ENCODE measurements at regions not wholly inside any gene's neighbourhood (a gene's known extent, or its start where the extent isn't known, plus 50 kb on each side); places are given as distances from the start of the nearest gene placed in this dataset.

DNA sequence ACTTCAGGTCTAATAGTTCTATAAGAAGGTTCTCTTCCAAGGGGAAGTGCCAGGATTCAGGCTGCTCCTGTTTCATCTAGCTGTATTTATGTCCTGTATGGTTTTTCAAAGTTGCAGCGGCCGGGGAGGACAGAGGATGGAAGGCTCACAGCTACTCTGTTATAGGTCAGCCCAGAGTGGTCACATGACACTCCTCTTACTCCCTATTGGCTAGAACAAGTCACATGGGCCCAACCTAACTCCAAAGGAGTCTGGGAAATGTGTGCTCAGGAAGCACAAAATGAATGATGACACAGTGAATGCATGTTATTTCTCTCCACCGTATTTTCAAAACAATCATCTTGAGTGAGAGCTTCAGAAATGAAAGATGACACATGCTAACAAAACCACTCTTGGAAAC, 645.1 kb upstream of the RBFOX1 start:
- TF ChIP-seq, protein P1, sequence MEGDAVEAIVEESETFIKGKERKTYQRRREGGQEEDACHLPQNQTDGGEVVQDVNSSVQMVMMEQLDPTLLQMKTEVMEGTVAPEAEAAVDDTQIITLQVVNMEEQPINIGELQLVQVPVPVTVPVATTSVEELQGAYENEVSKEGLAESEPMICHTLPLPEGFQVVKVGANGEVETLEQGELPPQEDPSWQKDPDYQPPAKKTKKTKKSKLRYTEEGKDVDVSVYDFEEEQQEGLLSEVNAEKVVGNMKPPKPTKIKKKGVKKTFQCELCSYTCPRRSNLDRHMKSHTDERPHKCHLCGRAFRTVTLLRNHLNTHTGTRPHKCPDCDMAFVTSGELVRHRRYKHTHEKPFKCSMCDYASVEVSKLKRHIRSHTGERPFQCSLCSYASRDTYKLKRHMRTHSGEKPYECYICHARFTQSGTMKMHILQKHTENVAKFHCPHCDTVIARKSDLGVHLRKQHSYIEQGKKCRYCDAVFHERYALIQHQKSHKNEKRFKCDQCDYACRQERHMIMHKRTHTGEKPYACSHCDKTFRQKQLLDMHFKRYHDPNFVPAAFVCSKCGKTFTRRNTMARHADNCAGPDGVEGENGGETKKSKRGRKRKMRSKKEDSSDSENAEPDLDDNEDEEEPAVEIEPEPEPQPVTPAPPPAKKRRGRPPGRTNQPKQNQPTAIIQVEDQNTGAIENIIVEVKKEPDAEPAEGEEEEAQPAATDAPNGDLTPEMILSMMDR (IDR thresholded peaks at IDR 0.05; ENCODE audit: unreplicated experiment) = no peak
- CTCF ChIA-PET = no interaction called here
- DNase-seq = no peak
- no peaks in the 10 kb centered on the region for H3K27me3 Mint-ChIP-seq (ENCODE audit: unreplicated experiment)
- no TSS peak for BruUV-seq (replicated peaks)
- H3K4me1 Mint-ChIP-seq (ENCODE audit: low read depth, unreplicated experiment) = no peaks in the 10 kb centered on the region
- no peak overlapping the region for H3K27ac Mint-ChIP-seq (ENCODE audit: unreplicated experiment)
- H3K9me3 Mint-ChIP-seq (ENCODE audit: low read depth, unreplicated experiment) = peaks cover 5% of the 10 kb centered on the region
- H3K4me3 Mint-ChIP-seq (ENCODE audit: low read depth, unreplicated experiment) = no peak overlapping the region
- intact Hi-C loops (cut with micrococcal nuclease; ENCODE audit: unreplicated experiment) = no loop called here
- H3K36me3 Mint-ChIP-seq (ENCODE audit: insufficient read depth, unreplicated experiment) = no peaks in the 10 kb centered on the region

DNA sequence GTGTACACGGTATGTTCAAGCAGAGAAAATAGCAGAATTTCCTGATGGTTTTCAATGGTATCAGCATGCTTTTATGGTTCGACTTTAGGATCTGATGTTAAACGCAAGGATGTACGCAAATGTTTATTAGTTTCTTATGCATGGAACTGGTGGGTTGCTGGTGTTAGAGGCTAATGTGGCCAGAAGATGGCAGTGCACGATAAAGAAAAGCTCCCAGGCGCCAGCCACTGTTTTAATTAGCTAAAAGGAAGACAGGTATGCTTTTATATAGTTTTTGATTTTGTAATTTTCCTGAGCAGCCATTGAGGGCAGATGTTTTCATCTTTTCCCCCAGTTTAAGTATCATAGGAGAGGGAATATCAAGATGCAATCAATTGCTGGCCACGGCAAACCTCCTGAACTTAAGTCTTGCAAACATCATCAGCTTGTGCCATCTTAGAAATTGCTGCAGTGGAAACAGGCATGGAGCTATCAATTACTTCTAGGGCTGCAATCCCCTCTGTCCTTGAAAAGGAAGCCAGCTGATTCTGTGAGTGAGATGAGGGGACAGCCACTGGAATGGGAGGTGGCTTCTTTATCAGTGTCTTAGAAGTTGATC, 648.5 kb upstream of the RBFOX1 start:
- Mint-ChIP-seq H3K4me1 (ENCODE audit: low read depth, unreplicated experiment) (no peaks in the 10 kb centered on the region), H3K27ac (ENCODE audit: unreplicated experiment) (no peak overlapping the region), H3K27me3 (ENCODE audit: unreplicated experiment) (no peaks in the 10 kb centered on the region), H3K36me3 (ENCODE audit: insufficient read depth, unreplicated experiment) (no peaks in the 10 kb centered on the region), H3K9me3 (ENCODE audit: low read depth, unreplicated experiment) (peaks cover 5% of the 10 kb centered on the region), H3K4me3 (ENCODE audit: low read depth, unreplicated experiment) (no peak overlapping the region)
- BruUV-seq (replicated peaks) = no TSS peak
- peak; percentile 45 for DNase-seq
- intact Hi-C loops (cut with micrococcal nuclease; ENCODE audit: unreplicated experiment) = loop anchor here (5.0 kb wide), 1 partner anchor 1493 kb away; no protein-coding TSS in a partner anchor
- CTCF ChIA-PET = interaction anchor here (0.5 kb wide), 1 partner anchor 276 kb away, joined by 4 read pairs; no protein-coding TSS in a partner anchor
- TF ChIP-seq, protein P1 (IDR thresholded peaks at IDR 0.05; ENCODE audit: unreplicated experiment) = peak; percentile 54

DNA sequence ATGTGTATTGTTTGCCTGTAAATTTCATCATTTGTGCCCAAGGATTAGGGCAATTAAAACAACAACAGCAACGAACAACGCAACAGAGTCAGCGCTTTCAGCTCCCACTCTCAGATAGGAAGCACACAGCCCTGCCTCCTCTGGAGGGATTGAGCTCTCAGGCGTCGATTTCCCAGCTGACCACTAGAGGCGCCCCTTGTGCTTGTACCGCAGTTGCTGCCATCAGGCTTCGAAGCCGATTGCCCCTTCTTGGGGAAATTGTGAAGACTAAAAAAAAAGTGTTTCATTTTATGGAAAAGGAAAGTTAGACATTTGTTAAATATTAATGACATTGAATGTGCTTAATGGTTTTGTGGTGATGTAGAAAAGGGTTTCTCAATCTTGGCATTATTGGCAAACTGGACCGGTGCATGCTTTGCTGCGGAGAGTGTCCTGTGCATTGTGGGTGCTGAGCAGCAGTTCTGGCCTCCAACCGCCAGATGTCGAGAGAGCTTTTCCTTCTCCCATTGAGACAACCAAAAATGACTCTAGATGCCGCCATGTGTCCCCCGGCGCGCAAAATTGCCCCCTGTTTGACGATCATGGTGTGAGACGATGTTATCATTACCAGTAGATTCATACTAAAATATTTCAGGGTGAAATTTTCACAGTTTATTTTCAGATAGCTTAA, 650.4 kb upstream of the RBFOX1 start:
- Mint-ChIP-seq H3K27me3 (ENCODE audit: unreplicated experiment) (no peaks in the 10 kb centered on the region), H3K9me3 (ENCODE audit: low read depth, unreplicated experiment) (no peaks in the 10 kb centered on the region), H3K4me1 (ENCODE audit: low read depth, unreplicated experiment) (no peaks in the 10 kb centered on the region), H3K36me3 (ENCODE audit: insufficient read depth, unreplicated experiment) (no peaks in the 10 kb centered on the region), H3K27ac (ENCODE audit: unreplicated experiment) (no peak overlapping the region), H3K4me3 (ENCODE audit: low read depth, unreplicated experiment) (no peak overlapping the region)
- CTCF ChIA-PET = interaction anchor here (0.6 to 0.8 kb wide), 3 partner anchors 79 to 1871 kb away, joined by 3 read pairs; no protein-coding TSS in a partner anchor
- TF ChIP-seq, protein P1 (IDR thresholded peaks at IDR 0.05; ENCODE audit: unreplicated experiment) = peak; percentile 43
- DNase-seq = peak; percentile 31
- intact Hi-C loops (cut with micrococcal nuclease; ENCODE audit: unreplicated experiment) = loop anchor here (5.0 kb wide), 1 partner anchor 1495 kb away; no protein-coding TSS in a partner anchor
- BruUV-seq (replicated peaks) = no TSS peak

DNA sequence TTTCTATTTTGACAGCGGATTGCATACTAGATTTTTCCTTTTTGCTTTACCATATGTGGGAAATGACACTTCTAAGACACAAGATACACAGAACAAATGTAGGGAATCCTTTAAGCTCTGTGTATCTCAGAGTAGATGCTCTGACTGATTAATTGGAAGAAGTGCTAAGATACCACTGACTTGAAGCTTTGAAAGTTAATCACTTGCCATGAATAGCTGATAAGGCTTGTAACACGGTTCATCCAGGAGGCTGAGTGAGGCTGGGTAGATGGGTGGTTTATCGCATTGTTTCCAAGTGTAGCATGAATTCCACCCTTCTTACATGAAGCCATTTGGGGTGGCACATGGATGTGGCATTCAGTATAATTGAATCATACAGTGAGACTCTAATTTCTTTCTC, 654.1 kb upstream of the RBFOX1 start:
- intact Hi-C loops (cut with micrococcal nuclease; ENCODE audit: unreplicated experiment) = no loop called here
- H3K27ac Mint-ChIP-seq (ENCODE audit: unreplicated experiment) = no peak overlapping the region
- TF ChIP-seq, protein P1 (IDR thresholded peaks at IDR 0.05; ENCODE audit: unreplicated experiment) = no peak
- no peak overlapping the region for H3K4me3 Mint-ChIP-seq (ENCODE audit: low read depth, unreplicated experiment)
- CTCF ChIA-PET = no interaction called here
- BruUV-seq (replicated peaks) = no TSS peak
- H3K4me1 Mint-ChIP-seq (ENCODE audit: low read depth, unreplicated experiment) = no peaks in the 10 kb centered on the region
- DNase-seq = no peak
- H3K27me3 Mint-ChIP-seq (ENCODE audit: unreplicated experiment) = no peaks in the 10 kb centered on the region
- H3K36me3 Mint-ChIP-seq (ENCODE audit: insufficient read depth, unreplicated experiment) = no peaks in the 10 kb centered on the region
- peaks cover 3% of the 10 kb centered on the region for H3K9me3 Mint-ChIP-seq (ENCODE audit: low read depth, unreplicated experiment)

All from Calu3 (cell line).